GM12878 (cell line): ENCODE measurements at regions not wholly inside any gene's neighbourhood (a gene's known extent, or its start where the extent isn't known, plus 50 kb on each side); places are given as distances from the start of the nearest gene placed in this dataset.

Source experiments
- CTCF ChIP-seq, 3 experiments: IDR thresholded peaks in 2 of 3; conservative IDR thresholded peaks in 1 of 3; 2 replicates each; pipeline ENCODE4 v1.5.1; 2011; ENCODE audit warnings: low read depth in 3 of 3, low read length in 3 of 3, mild to moderate bottlenecking in 3 of 3, control low read depth in 2 of 3, moderate library complexity in 2 of 3, inconsistent platforms in 1 of 3, mixed read lengths in 1 of 3; ENCODE audit not compliant: control insufficient read depth in 2 of 3, insufficient read depth in 1 of 3; ENCODE audit errors: extremely low read depth in 1 of 3
- NR2C2 ChIP-seq: IDR thresholded peaks from 2 replicates; pipeline ENCODE4 v1.6.1; 2011; ENCODE audit warnings: borderline replicate concordance, low read depth; ENCODE audit not compliant: control insufficient read depth, insufficient read length
- RCOR1 ChIP-seq: conservative IDR thresholded peaks from 2 replicates; pipeline ENCODE4 v1.6.1; 2012; ENCODE audit warnings: low read depth, low read length, improper control_type of control experiment
- TAF1 ChIP-seq: IDR thresholded peaks from 2 replicates; pipeline ENCODE4 v1.6.1; 2011; ENCODE audit warnings: mild to moderate bottlenecking, low read depth, low read length, borderline replicate concordance
- USF2 ChIP-seq: IDR thresholded peaks from 2 replicates; pipeline ENCODE4 v1.6.1; 2011; ENCODE audit warnings: low read depth, low read length, improper control_type of control experiment, borderline replicate concordance
- TF ChIP-seq, protein P1 (sequence below): IDR thresholded peaks from 2 replicates; pipeline ENCODE4 v1.6.1; 2012; ENCODE audit warnings: low read depth, low read length, improper control_type of control experiment

GRCh38 chr16:79750311-79750710 lies 149.8 kb upstream of the MAF start:
- TF ChIP-seq USF2 (no peak), CTCF (IDR thresholded peaks at IDR 0.05 in 2 of 3, conservative IDR thresholded peaks at IDR 0.05 in 1 of 3; ENCODE audit: control insufficient read depth in 2 of 3, extremely low read depth in 1 of 3, insufficient read depth in 1 of 3, low read depth in 3 of 3, low read length in 3 of 3) (no peak), TAF1 (no peak), NR2C2 (no peak), RCOR1 (no peak)
- TF ChIP-seq, protein P1, sequence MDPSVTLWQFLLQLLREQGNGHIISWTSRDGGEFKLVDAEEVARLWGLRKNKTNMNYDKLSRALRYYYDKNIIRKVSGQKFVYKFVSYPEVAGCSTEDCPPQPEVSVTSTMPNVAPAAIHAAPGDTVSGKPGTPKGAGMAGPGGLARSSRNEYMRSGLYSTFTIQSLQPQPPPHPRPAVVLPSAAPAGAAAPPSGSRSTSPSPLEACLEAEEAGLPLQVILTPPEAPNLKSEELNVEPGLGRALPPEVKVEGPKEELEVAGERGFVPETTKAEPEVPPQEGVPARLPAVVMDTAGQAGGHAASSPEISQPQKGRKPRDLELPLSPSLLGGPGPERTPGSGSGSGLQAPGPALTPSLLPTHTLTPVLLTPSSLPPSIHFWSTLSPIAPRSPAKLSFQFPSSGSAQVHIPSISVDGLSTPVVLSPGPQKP: no peak
